ENCODE measurements at regions not wholly inside any gene's neighbourhood (a gene's known extent, or its start where the extent isn't known, plus 50 kb on each side); places are given as distances from the start of the nearest gene placed in this dataset.
"Not testable (repeated sequence)": the region's sequence is repeated elsewhere in the genome, so short reads cannot be mapped to it uniquely, and the experiment has no call there.

GRCh38 chr14:48266201-48266600 is 590.8 kb upstream of the MDGA2 start:
- DNase-seq (ENCODE audit: low read depth) = not testable (repeated sequence)

GRCh38 chr14:48261436-48261835 is 586.0 kb upstream of the MDGA2 start:
- no peak for DNase-seq (ENCODE audit: low read depth)

GRCh38 chr14:48260394-48261295 is 585.2 kb upstream of the MDGA2 start:
- not testable (repeated sequence) for DNase-seq (ENCODE audit: low read depth)

- DNase-seq (ENCODE audit: low read depth) = not testable (repeated sequence)
These were observed 584.5 kb upstream of the MDGA2 start for GRCh38 chr14:48259876-48260275.

GRCh38 chr14:48259232-48259631 is 583.8 kb upstream of the MDGA2 start:
- DNase-seq (ENCODE audit: low read depth) = not testable (repeated sequence)

GRCh38 chr14:48258703-48259102 is 583.3 kb upstream of the MDGA2 start:
- DNase-seq (ENCODE audit: low read depth) = not testable (repeated sequence)

GRCh38 chr14:48253020-48253419 is 577.6 kb upstream of the MDGA2 start:
- DNase-seq (ENCODE audit: low read depth) = no peak

GRCh38 chr14:48251290-48251689 is 575.9 kb upstream of the MDGA2 start:
- no peak for DNase-seq (ENCODE audit: low read depth)

GRCh38 chr14:48250575-48250974 is 575.2 kb upstream of the MDGA2 start:
- no peak for DNase-seq (ENCODE audit: low read depth)

- DNase-seq (ENCODE audit: low read depth) = no peak
These were observed 572.6 kb upstream of the MDGA2 start for GRCh38 chr14:48247977-48248376.

- no peak for DNase-seq (ENCODE audit: low read depth)
These were observed 568.5 kb upstream of the MDGA2 start for GRCh38 chr14:48243900-48244299.

- DNase-seq (ENCODE audit: low read depth) = no peak
These were observed 553.7 kb upstream of the MDGA2 start for GRCh38 chr14:48229091-48229490.

- no peak for DNase-seq (ENCODE audit: low read depth)
These were observed 518.5 kb upstream of the MDGA2 start for GRCh38 chr14:48193893-48194292.

GRCh38 chr14:48149624-48150023 is 474.2 kb upstream of the MDGA2 start:
- not testable (repeated sequence) for DNase-seq (ENCODE audit: low read depth)

GRCh38 chr14:48140804-48141203 is 465.4 kb upstream of the MDGA2 start:
- DNase-seq (ENCODE audit: low read depth) = no peak

- DNase-seq (ENCODE audit: low read depth) = no peak
These were observed 454.1 kb upstream of the MDGA2 start for GRCh38 chr14:48129472-48129871.

- no peak for DNase-seq (ENCODE audit: low read depth)
These were observed 452.3 kb upstream of the MDGA2 start for GRCh38 chr14:48127674-48128073.

GRCh38 chr14:48125654-48126053 is 450.2 kb upstream of the MDGA2 start:
- DNase-seq (ENCODE audit: low read depth) = no peak

GRCh38 chr14:48113713-48114112 is 438.3 kb upstream of the MDGA2 start:
- DNase-seq (ENCODE audit: low read depth) = no peak

- DNase-seq (ENCODE audit: low read depth) = no peak
These were observed 435.7 kb upstream of the MDGA2 start for GRCh38 chr14:48111151-48111550.

GRCh38 chr14:48107646-48108045 is 432.2 kb upstream of the MDGA2 start:
- DNase-seq (ENCODE audit: low read depth) = no peak

GRCh38 chr14:48096897-48097296 is 421.5 kb upstream of the MDGA2 start:
- DNase-seq (ENCODE audit: low read depth) = no peak

- no peak for DNase-seq (ENCODE audit: low read depth)
These were observed 411.1 kb upstream of the MDGA2 start for GRCh38 chr14:48086516-48086915.

GRCh38 chr14:48075487-48075886 is 400.1 kb upstream of the MDGA2 start:
- no peak for DNase-seq (ENCODE audit: low read depth)

Measured in RPMI7951 (cell line).